Stomach (tissue), 4 donors: ENCODE measurements at regions not wholly inside any gene's neighbourhood (a gene's known extent, or its start where the extent isn't known, plus 50 kb on each side); places are given as distances from the start of the nearest gene placed in this dataset.
"Not testable (repeated sequence)": the region's sequence is repeated elsewhere in the genome, so short reads cannot be mapped to it uniquely, and the experiment has no call there.

ENCODE experiments used
- EP300 ChIP-seq: sonication (generic); formaldehyde crosslinking; IDR thresholded peaks from one replicate; pipeline ENCODE4 v1.6.1; 2017; ENCODE audit warnings: antibody characterized with exemption
- POLR2A ChIP-seq, 4 donors: fragments of 450-650 bp; IDR thresholded peaks; one replicate each; pipeline ENCODE4 v1.6.1; 2016; ENCODE audit warnings: antibody characterized with exemption in 4 of 4, control low read depth in 2 of 4, mild to moderate bottlenecking in 1 of 4, moderate library complexity in 1 of 4
- POLR2AphosphoS5 ChIP-seq, 3 donors: sonication (generic); formaldehyde crosslinking; IDR thresholded peaks; one replicate each; pipeline ENCODE4 v1.6.1; 2016; ENCODE audit warnings: antibody characterized with exemption in 3 of 3
- TF ChIP-seq, protein P1 (sequence below), 7 experiments: fragments of 450-650 bp in 4 of 7; fragments of 200-600 bp in 3 of 7; sonication (generic) in 3 of 7; IDR thresholded peaks; one replicate each; pipeline ENCODE4 v1.5.1; 2016 to 2019; ENCODE audit warnings: antibody characterized with exemption in 7 of 7, control low read depth in 2 of 7, mild to moderate bottlenecking in 1 of 7

DNA sequence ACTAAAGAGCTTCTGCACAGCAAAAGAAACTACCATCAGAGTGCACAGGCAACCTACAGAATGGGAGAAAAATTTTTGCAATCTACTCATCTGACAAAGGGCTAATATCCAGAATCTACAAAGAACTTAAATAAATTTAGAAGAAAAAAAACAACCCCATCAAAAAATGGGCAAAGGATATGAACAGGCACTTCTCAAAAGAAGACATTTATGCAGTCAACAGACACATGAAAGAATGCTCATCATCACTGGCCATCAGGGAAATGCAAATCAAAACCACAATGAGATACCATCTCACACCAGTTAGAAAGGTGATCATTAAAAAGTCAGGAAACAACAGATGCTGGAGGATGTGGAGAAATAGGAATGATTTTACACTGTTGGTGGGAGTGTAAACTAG, 351.0 kb upstream of the PROX1 start:
- TF ChIP-seq, protein P1, sequence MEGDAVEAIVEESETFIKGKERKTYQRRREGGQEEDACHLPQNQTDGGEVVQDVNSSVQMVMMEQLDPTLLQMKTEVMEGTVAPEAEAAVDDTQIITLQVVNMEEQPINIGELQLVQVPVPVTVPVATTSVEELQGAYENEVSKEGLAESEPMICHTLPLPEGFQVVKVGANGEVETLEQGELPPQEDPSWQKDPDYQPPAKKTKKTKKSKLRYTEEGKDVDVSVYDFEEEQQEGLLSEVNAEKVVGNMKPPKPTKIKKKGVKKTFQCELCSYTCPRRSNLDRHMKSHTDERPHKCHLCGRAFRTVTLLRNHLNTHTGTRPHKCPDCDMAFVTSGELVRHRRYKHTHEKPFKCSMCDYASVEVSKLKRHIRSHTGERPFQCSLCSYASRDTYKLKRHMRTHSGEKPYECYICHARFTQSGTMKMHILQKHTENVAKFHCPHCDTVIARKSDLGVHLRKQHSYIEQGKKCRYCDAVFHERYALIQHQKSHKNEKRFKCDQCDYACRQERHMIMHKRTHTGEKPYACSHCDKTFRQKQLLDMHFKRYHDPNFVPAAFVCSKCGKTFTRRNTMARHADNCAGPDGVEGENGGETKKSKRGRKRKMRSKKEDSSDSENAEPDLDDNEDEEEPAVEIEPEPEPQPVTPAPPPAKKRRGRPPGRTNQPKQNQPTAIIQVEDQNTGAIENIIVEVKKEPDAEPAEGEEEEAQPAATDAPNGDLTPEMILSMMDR (IDR thresholded peaks at IDR 0.05): not testable (repeated sequence)
- TF ChIP-seq POLR2A (IDR thresholded peaks at IDR 0.05); POLR2AphosphoS5 (IDR thresholded peaks at IDR 0.05); EP300: not testable (repeated sequence)
